ENCODE measurements at regions not wholly inside any gene's neighbourhood (a gene's known extent, or its start where the extent isn't known, plus 50 kb on each side); places are given as distances from the start of the nearest gene placed in this dataset.

DNA sequence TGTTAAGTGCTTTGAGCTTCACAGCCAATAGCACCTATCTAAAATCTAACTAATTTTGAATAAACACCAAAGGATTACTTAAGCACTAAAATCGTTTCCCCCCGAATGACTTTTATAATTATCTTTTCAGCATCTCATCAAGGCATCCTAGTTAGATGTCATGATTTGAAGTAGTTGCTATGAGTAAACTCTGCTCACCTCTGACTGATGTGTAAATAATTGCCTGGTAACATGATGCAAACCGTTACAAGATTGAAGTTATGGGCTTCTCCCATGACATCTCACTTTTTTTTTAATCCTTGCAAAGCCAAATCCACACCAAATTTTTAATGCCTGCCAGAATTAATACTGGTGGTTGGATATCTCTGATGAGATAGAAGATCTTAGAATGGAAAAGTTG is 377.1 kb downstream of the PRDM5 start:
- H3K23ac ChIP-seq (ENCODE audit: low read length) = no peak overlapping the region
- no peak overlapping the region for H3K4me3 ChIP-seq (ENCODE audit: low read length)
- no peak overlapping the region for H3K18ac ChIP-seq (ENCODE audit: low read length)
- DNase-seq = no peak
- no peaks in the 10 kb centered on the region for H3K79me1 ChIP-seq (ENCODE audit: low read length)
- H3K27me3 ChIP-seq (ENCODE audit: insufficient read depth, low read length, poor library complexity) = no peaks in the 10 kb centered on the region
- H3K36me3 ChIP-seq (ENCODE audit: control insufficient read depth, insufficient read depth, low read length) = no peaks in the 10 kb centered on the region
- no peak overlapping the region for H2BK15ac ChIP-seq (replicated peaks; ENCODE audit: low read depth)
- no peak overlapping the region for H3K9ac ChIP-seq (ENCODE audit: low read length)
- no peak overlapping the region for H4K5ac ChIP-seq (ENCODE audit: low read length)
- WGBS (ENCODE audit: extremely low coverage, insufficient coverage, low lambda C conversion rate) = no CpG with 5 or more reads among the region's 3 CpGs
- H2AK5ac ChIP-seq (ENCODE audit: low read length) = no peak overlapping the region
- H2BK120ac ChIP-seq (ENCODE audit: low read depth, low read length) = no peak overlapping the region
- H4K8ac ChIP-seq (ENCODE audit: low read depth, low read length) = no peak overlapping the region
- no peak overlapping the region for H3K56ac ChIP-seq (ENCODE audit: low read length)
- no peaks in the 10 kb centered on the region for H3K4me1 ChIP-seq (ENCODE audit: control insufficient read depth, low read depth, low read length)
- H3K4ac ChIP-seq (ENCODE audit: low read depth, low read length) = no peak overlapping the region
- no peaks in the 10 kb centered on the region for H3K79me2 ChIP-seq (ENCODE audit: control insufficient read depth, insufficient read depth, low read length)
- no peak overlapping the region for H2BK5ac ChIP-seq (ENCODE audit: low read length)
- H3K27ac ChIP-seq (ENCODE audit: low read depth, low read length) = no peak overlapping the region
- no peak overlapping the region for H3K4me2 ChIP-seq (ENCODE audit: low read length)

DNA sequence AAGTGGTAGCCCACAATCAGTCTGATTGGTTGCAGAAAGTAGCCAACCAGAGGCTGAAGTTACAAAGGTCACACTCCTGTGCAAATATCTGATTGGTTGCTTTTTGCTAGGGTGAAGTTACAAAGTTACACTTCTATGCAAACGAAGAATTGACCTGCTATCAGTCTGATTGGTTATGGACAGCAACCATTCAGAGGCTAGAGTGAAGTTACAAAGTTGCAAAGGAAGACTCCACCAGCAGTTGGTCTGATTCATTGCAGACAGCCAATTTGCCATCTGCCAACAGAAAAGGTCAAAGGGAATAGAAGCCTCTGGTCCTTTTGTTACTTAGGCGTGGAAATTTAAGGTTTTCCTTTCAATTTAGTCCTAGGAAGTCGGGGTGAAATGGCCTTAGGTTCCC is 377.7 kb downstream of the PRDM5 start:
- Histone ChIP-seq H3K36me3 (ENCODE audit: control insufficient read depth, insufficient read depth, low read length) (no peaks in the 10 kb centered on the region), H4K8ac (ENCODE audit: low read depth, low read length) (no peak overlapping the region), H2BK15ac (replicated peaks; ENCODE audit: low read depth) (no peak overlapping the region), H4K5ac (ENCODE audit: low read length) (no peak overlapping the region), H3K79me2 (ENCODE audit: control insufficient read depth, insufficient read depth, low read length) (no peaks in the 10 kb centered on the region), H3K4me2 (ENCODE audit: low read length) (no peak overlapping the region), H3K18ac (ENCODE audit: low read length) (no peak overlapping the region), H2BK120ac (ENCODE audit: low read depth, low read length) (no peak overlapping the region), H3K4me3 (ENCODE audit: low read length) (no peak overlapping the region), H3K27ac (ENCODE audit: low read depth, low read length) (no peak overlapping the region), H2BK5ac (ENCODE audit: low read length) (no peak overlapping the region), H3K56ac (ENCODE audit: low read length) (no peak overlapping the region), H3K9ac (ENCODE audit: low read length) (no peak overlapping the region), H3K4ac (ENCODE audit: low read depth, low read length) (no peak overlapping the region), H3K4me1 (ENCODE audit: control insufficient read depth, low read depth, low read length) (no peaks in the 10 kb centered on the region), H2AK5ac (ENCODE audit: low read length) (no peak overlapping the region), H3K23ac (ENCODE audit: low read length) (no peak overlapping the region), H3K79me1 (ENCODE audit: low read length) (no peaks in the 10 kb centered on the region), H3K27me3 (ENCODE audit: insufficient read depth, low read length, poor library complexity) (no peaks in the 10 kb centered on the region)
- no peak for DNase-seq
- WGBS (ENCODE audit: extremely low coverage, insufficient coverage, low lambda C conversion rate) = no CpG with 5 or more reads among the region's 3 CpGs

DNA sequence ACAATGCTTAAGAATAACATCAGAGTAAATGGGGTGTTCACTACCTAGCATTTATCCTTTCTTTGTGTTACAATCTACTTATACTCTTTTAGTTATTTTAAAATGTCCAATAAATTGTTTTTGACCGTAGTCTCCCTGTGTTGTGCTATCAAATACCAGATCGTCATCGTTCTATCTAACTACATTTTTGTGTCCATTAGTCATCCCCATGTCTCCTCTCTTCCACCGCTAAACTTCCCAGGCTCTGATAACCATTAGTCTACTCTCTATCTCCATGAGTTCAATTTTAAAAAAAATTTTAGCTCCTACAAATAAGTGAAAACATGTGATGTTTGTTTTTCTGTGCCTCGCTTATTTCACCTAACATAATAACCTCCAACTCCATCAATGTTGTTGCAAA is 381.9 kb downstream of the PRDM5 start:
- H2BK120ac ChIP-seq (ENCODE audit: low read depth, low read length) = no peak overlapping the region
- no CpG with 5 or more reads among the region's 5 CpGs for WGBS (ENCODE audit: extremely low coverage, insufficient coverage, low lambda C conversion rate)
- no peaks in the 10 kb centered on the region for H3K79me2 ChIP-seq (ENCODE audit: control insufficient read depth, insufficient read depth, low read length)
- H4K8ac ChIP-seq (ENCODE audit: low read depth, low read length) = no peak overlapping the region
- no peak overlapping the region for H3K23ac ChIP-seq (ENCODE audit: low read length)
- no peak for DNase-seq
- no peaks in the 10 kb centered on the region for H3K4me1 ChIP-seq (ENCODE audit: control insufficient read depth, low read depth, low read length)
- no peaks in the 10 kb centered on the region for H3K36me3 ChIP-seq (ENCODE audit: control insufficient read depth, insufficient read depth, low read length)
- H4K5ac ChIP-seq (ENCODE audit: low read length) = no peak overlapping the region
- no peak overlapping the region for H3K18ac ChIP-seq (ENCODE audit: low read length)
- no peaks in the 10 kb centered on the region for H3K27me3 ChIP-seq (ENCODE audit: insufficient read depth, low read length, poor library complexity)
- no peak overlapping the region for H2AK5ac ChIP-seq (ENCODE audit: low read length)
- H3K79me1 ChIP-seq (ENCODE audit: low read length) = no peaks in the 10 kb centered on the region
- no peak overlapping the region for H2BK15ac ChIP-seq (replicated peaks; ENCODE audit: low read depth)
- H3K4me3 ChIP-seq (ENCODE audit: low read length) = no peak overlapping the region
- no peak overlapping the region for H3K27ac ChIP-seq (ENCODE audit: low read depth, low read length)
- H3K56ac ChIP-seq (ENCODE audit: low read length) = no peak overlapping the region
- H3K4me2 ChIP-seq (ENCODE audit: low read length) = no peak overlapping the region
- no peak overlapping the region for H3K4ac ChIP-seq (ENCODE audit: low read depth, low read length)
- H2BK5ac ChIP-seq (ENCODE audit: low read length) = no peak overlapping the region
- no peak overlapping the region for H3K9ac ChIP-seq (ENCODE audit: low read length)

DNA sequence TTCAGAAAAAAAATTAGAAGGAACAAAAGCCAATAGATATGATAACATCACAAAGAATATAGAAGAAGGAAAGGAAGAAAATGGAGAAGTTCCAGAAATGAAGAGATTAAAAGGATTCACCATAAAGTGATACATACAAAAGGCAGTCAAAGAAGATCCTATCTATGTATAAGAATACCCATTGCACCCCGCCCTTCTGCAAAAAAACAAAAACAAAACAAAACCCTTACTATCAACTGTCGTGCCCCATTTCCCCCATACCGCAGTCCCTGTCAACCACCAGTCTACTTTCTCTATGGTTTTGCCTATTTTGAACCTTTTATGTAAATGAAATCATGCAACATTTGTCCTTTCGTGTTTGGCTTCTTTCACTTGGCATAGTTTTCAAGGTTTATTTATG is 385.6 kb downstream of the PRDM5 start:
- no peak overlapping the region for H3K9ac ChIP-seq (ENCODE audit: low read length)
- no peak overlapping the region for H4K5ac ChIP-seq (ENCODE audit: low read length)
- H3K27ac ChIP-seq (ENCODE audit: low read depth, low read length) = no peak overlapping the region
- no peaks in the 10 kb centered on the region for H3K27me3 ChIP-seq (ENCODE audit: insufficient read depth, low read length, poor library complexity)
- no peaks in the 10 kb centered on the region for H3K4me1 ChIP-seq (ENCODE audit: control insufficient read depth, low read depth, low read length)
- H3K23ac ChIP-seq (ENCODE audit: low read length) = no peak overlapping the region
- H3K4me2 ChIP-seq (ENCODE audit: low read length) = no peak overlapping the region
- no peaks in the 10 kb centered on the region for H3K36me3 ChIP-seq (ENCODE audit: control insufficient read depth, insufficient read depth, low read length)
- no peak overlapping the region for H3K4me3 ChIP-seq (ENCODE audit: low read length)
- no peak overlapping the region for H3K56ac ChIP-seq (ENCODE audit: low read length)
- H2AK5ac ChIP-seq (ENCODE audit: low read length) = no peak overlapping the region
- no peaks in the 10 kb centered on the region for H3K79me1 ChIP-seq (ENCODE audit: low read length)
- no CpG with 5 or more reads among the region's 4 CpGs for WGBS (ENCODE audit: extremely low coverage, insufficient coverage, low lambda C conversion rate)
- H3K79me2 ChIP-seq (ENCODE audit: control insufficient read depth, insufficient read depth, low read length) = no peaks in the 10 kb centered on the region
- no peak overlapping the region for H2BK15ac ChIP-seq (replicated peaks; ENCODE audit: low read depth)
- no peak overlapping the region for H3K18ac ChIP-seq (ENCODE audit: low read length)
- no peak overlapping the region for H2BK120ac ChIP-seq (ENCODE audit: low read depth, low read length)
- no peak overlapping the region for H3K4ac ChIP-seq (ENCODE audit: low read depth, low read length)
- no peak overlapping the region for H2BK5ac ChIP-seq (ENCODE audit: low read length)
- DNase-seq = no peak
- no peak overlapping the region for H4K8ac ChIP-seq (ENCODE audit: low read depth, low read length)

DNA sequence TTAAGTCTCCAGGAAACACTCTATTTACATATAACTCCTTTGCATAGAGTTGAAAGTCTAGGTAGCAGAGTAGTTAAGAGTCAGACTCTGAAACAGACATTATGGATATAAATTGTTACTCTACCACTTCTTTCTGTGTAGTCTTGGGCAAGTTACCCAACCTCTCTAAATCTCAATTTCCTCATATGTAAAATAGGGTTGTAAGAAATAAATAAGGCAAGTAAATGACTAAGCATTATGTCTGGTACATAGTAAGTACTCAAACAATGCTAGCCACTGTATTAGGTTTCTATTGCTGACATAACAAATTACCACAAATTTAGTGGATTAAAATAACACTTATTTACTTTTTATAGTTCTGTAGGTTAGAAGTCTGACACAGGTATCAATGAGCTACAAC is 394.1 kb downstream of the PRDM5 start:
- DNase-seq = no peak
- no peak overlapping the region for H2BK15ac ChIP-seq (replicated peaks; ENCODE audit: low read depth)
- H3K9ac ChIP-seq (ENCODE audit: low read length) = no peak overlapping the region
- no peak overlapping the region for H3K23ac ChIP-seq (ENCODE audit: low read length)
- no peak overlapping the region for H3K56ac ChIP-seq (ENCODE audit: low read length)
- H3K27me3 ChIP-seq (ENCODE audit: insufficient read depth, low read length, poor library complexity) = no peaks in the 10 kb centered on the region
- H3K4ac ChIP-seq (ENCODE audit: low read depth, low read length) = no peak overlapping the region
- H3K36me3 ChIP-seq (ENCODE audit: control insufficient read depth, insufficient read depth, low read length) = no peaks in the 10 kb centered on the region
- H3K79me2 ChIP-seq (ENCODE audit: control insufficient read depth, insufficient read depth, low read length) = no peaks in the 10 kb centered on the region
- no peak overlapping the region for H4K5ac ChIP-seq (ENCODE audit: low read length)
- no peaks in the 10 kb centered on the region for H3K79me1 ChIP-seq (ENCODE audit: low read length)
- H4K8ac ChIP-seq (ENCODE audit: low read depth, low read length) = no peak overlapping the region
- no peak overlapping the region for H2AK5ac ChIP-seq (ENCODE audit: low read length)
- H2BK5ac ChIP-seq (ENCODE audit: low read length) = no peak overlapping the region
- no peak overlapping the region for H2BK120ac ChIP-seq (ENCODE audit: low read depth, low read length)
- H3K4me3 ChIP-seq (ENCODE audit: low read length) = no peak overlapping the region
- no peak overlapping the region for H3K18ac ChIP-seq (ENCODE audit: low read length)
- H3K4me1 ChIP-seq (ENCODE audit: control insufficient read depth, low read depth, low read length) = no peaks in the 10 kb centered on the region
- no peak overlapping the region for H3K4me2 ChIP-seq (ENCODE audit: low read length)
- H3K27ac ChIP-seq (ENCODE audit: low read depth, low read length) = no peak overlapping the region

DNA sequence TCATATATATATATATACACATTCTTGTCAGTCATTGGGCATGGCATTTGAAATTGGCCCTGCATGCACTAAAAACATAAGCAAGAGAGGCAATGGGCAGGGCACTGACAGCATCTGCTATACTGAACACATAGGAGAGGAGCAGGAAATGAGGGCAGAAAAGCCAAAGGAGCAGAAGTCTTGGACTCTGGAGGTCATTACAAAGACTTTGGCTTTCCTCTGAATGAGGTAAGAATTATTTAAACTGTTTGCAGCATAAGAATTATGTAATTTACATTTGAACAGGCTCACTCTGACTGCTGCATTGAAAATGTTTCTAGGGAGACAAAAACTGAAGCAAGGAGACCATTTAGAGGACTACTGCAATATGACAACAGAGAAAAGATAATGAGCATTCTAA is 396.5 kb downstream of the PRDM5 start:
- H3K79me1 ChIP-seq (ENCODE audit: low read length) = no peaks in the 10 kb centered on the region
- no peak overlapping the region for H3K18ac ChIP-seq (ENCODE audit: low read length)
- no peak overlapping the region for H3K4ac ChIP-seq (ENCODE audit: low read depth, low read length)
- no peak for DNase-seq
- H3K27me3 ChIP-seq (ENCODE audit: insufficient read depth, low read length, poor library complexity) = no peaks in the 10 kb centered on the region
- H3K56ac ChIP-seq (ENCODE audit: low read length) = no peak overlapping the region
- no peak overlapping the region for H4K8ac ChIP-seq (ENCODE audit: low read depth, low read length)
- no peak overlapping the region for H2BK5ac ChIP-seq (ENCODE audit: low read length)
- no peaks in the 10 kb centered on the region for H3K36me3 ChIP-seq (ENCODE audit: control insufficient read depth, insufficient read depth, low read length)
- no peak overlapping the region for H2AK5ac ChIP-seq (ENCODE audit: low read length)
- no peak overlapping the region for H3K4me2 ChIP-seq (ENCODE audit: low read length)
- H2BK15ac ChIP-seq (replicated peaks; ENCODE audit: low read depth) = no peak overlapping the region
- H3K9ac ChIP-seq (ENCODE audit: low read length) = no peak overlapping the region
- no peak overlapping the region for H3K4me3 ChIP-seq (ENCODE audit: low read length)
- H3K79me2 ChIP-seq (ENCODE audit: control insufficient read depth, insufficient read depth, low read length) = no peaks in the 10 kb centered on the region
- no peak overlapping the region for H4K5ac ChIP-seq (ENCODE audit: low read length)
- H3K23ac ChIP-seq (ENCODE audit: low read length) = no peak overlapping the region
- H3K27ac ChIP-seq (ENCODE audit: low read depth, low read length) = no peak overlapping the region
- no peak overlapping the region for H2BK120ac ChIP-seq (ENCODE audit: low read depth, low read length)
- H3K4me1 ChIP-seq (ENCODE audit: control insufficient read depth, low read depth, low read length) = no peaks in the 10 kb centered on the region

Data from mesendoderm (in vitro differentiated cells).